ENCODE measurements at regions not wholly inside any gene's neighbourhood (a gene's known extent, or its start where the extent isn't known, plus 50 kb on each side); places are given as distances from the start of the nearest gene placed in this dataset.

GRCh38 chr9:4423207-4423610 lies 67.1 kb upstream of the SLC1A1 start:
- DNase-seq (ENCODE audit: low read depth) = no peak
- TF ChIP-seq, protein P1, sequence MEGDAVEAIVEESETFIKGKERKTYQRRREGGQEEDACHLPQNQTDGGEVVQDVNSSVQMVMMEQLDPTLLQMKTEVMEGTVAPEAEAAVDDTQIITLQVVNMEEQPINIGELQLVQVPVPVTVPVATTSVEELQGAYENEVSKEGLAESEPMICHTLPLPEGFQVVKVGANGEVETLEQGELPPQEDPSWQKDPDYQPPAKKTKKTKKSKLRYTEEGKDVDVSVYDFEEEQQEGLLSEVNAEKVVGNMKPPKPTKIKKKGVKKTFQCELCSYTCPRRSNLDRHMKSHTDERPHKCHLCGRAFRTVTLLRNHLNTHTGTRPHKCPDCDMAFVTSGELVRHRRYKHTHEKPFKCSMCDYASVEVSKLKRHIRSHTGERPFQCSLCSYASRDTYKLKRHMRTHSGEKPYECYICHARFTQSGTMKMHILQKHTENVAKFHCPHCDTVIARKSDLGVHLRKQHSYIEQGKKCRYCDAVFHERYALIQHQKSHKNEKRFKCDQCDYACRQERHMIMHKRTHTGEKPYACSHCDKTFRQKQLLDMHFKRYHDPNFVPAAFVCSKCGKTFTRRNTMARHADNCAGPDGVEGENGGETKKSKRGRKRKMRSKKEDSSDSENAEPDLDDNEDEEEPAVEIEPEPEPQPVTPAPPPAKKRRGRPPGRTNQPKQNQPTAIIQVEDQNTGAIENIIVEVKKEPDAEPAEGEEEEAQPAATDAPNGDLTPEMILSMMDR (IDR thresholded peaks at IDR 0.05; ENCODE audit: control insufficient read depth, extremely low read depth, insufficient read depth) = no peak
- no peak overlapping the region for H3K4me3 ChIP-seq (ENCODE audit: low read depth, low read length)

DNA sequence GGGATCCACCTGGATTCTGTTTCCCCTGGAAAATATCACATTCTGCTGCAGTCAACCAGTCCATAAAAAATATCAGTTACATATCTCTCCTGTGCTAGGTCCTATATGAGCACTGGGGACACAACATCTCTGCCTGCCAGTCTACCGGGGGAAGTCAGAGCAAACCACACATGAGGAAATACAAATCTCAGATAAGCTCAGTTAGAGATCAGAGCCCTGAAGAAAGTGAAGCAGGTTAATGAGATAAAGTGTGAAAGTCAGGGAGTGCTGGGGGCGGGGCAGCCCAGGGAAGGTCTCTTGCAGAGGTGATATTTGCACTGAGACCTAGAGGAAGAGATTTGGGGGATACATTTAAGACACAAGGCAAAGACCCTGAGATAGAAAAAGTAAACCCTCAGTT lies 67.8 kb upstream of the SLC1A1 start:
- TF ChIP-seq, protein P1 (IDR thresholded peaks at IDR 0.05; ENCODE audit: control insufficient read depth, extremely low read depth, insufficient read depth) = no peak
- no peak for DNase-seq (ENCODE audit: low read depth)
- H3K4me3 ChIP-seq (ENCODE audit: low read depth, low read length) = no peak overlapping the region

GRCh38 chr9:4421847-4422246 lies 68.4 kb upstream of the SLC1A1 start:
- no peak overlapping the region for H3K4me3 ChIP-seq (ENCODE audit: low read depth, low read length)
- TF ChIP-seq, protein P1 (IDR thresholded peaks at IDR 0.05; ENCODE audit: control insufficient read depth, extremely low read depth, insufficient read depth) = no peak
- DNase-seq (ENCODE audit: low read depth) = no peak

DNA sequence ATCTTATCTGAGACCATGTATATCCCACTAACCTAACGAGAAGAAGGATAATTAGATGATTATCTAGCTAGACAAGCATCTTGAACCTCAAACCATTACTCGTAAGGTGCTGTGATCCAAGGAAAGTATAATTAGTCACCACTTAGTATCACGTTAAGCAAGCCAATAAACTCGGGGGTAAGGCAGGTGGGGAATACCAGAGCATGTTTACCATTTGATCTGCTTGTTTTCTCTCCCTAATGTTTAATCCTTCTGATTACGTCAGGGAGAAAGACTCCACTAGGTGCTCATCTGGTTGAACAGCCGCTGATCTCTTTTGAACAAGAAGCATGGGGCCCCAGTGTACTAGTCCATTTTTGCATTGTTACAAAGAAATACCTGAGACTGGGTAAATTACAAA lies 69.9 kb upstream of the SLC1A1 start:
- TF ChIP-seq, protein P1 (IDR thresholded peaks at IDR 0.05; ENCODE audit: control insufficient read depth, extremely low read depth, insufficient read depth) = no peak
- no peak for DNase-seq (ENCODE audit: low read depth)
- no peak overlapping the region for H3K4me3 ChIP-seq (ENCODE audit: low read depth, low read length)

GRCh38 chr9:4417578-4418325 lies 72.5 kb upstream of the SLC1A1 start:
- no peak overlapping the region for H3K4me3 ChIP-seq (ENCODE audit: low read depth, low read length)
- no peak for DNase-seq (ENCODE audit: low read depth)
- TF ChIP-seq, protein P1 (IDR thresholded peaks at IDR 0.05; ENCODE audit: control insufficient read depth, extremely low read depth, insufficient read depth) = no peak

DNA sequence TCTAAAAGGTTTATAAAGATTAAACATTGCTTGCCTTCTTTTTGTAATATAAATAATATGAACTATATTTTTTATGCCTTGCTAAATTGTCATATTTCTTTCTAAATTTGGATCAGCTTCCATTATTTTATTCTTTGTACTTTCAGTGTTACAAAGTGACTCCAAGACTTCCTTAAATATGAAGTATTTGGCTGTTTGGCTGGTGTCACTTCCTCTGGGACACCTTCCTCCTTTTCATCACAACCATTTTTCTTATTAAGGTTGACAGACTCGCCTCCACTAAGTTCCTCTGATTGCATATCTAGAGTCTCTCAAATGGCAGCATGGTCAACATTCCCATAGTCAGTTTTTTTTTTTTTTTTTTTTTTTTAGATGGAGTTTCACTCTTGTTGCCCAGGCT lies 73.8 kb upstream of the SLC1A1 start:
- DNase-seq (ENCODE audit: low read depth) = no peak
- TF ChIP-seq, protein P1 (IDR thresholded peaks at IDR 0.05; ENCODE audit: control insufficient read depth, extremely low read depth, insufficient read depth) = no peak
- no peak overlapping the region for H3K4me3 ChIP-seq (ENCODE audit: low read depth, low read length)

DNA sequence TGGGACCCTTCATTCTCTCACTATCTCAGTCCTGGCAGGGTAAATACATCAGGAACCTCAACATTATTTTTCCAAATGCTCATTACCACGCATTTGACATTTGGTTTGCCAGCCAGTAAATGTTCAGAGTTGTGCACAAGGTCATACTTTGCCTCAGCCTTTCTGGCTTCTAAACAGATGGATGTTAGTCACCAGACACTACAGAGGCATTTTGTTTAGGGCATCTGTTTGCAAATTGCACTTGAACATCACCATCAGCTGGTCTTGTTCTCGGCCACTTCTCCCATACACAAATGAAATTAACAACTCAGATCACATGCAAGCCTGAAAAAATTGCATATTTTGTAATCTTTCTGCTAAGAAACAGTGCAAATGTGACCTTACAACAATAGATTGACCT lies 75.0 kb upstream of the SLC1A1 start:
- TF ChIP-seq, protein P1 (IDR thresholded peaks at IDR 0.05; ENCODE audit: control insufficient read depth, extremely low read depth, insufficient read depth) = no peak
- no peak overlapping the region for H3K4me3 ChIP-seq (ENCODE audit: low read depth, low read length)
- no peak for DNase-seq (ENCODE audit: low read depth)
